PC-9 (cell line): ENCODE measurements at regions not wholly inside any gene's neighbourhood (a gene's known extent, or its start where the extent isn't known, plus 50 kb on each side); places are given as distances from the start of the nearest gene placed in this dataset.

Experiments
- CTCF ChIP-seq: fragments of 200-600 bp; sonication (generic); conservative IDR thresholded peaks from 2 replicates; pipeline ENCODE4 v1.6.1; 2017; ENCODE audit warnings: mixed run types, antibody characterized with exemption, mild to moderate bottlenecking, moderate library complexity
- EZH2 ChIP-seq: fragments of 200-600 bp; sonication (generic); IDR thresholded peaks from 2 replicates; pipeline ENCODE4 v1.8.0; 2017; ENCODE audit warnings: antibody characterized with exemption, low read depth

GRCh38 chr5:92329759-92330158 is 946.6 kb upstream of the ARRDC3 start:
- TF ChIP-seq CTCF, result no peak
- no peak for TF ChIP-seq EZH2
